A549 (cell line): ENCODE measurements at regions not wholly inside any gene's neighbourhood (a gene's known extent, or its start where the extent isn't known, plus 50 kb on each side); places are given as distances from the start of the nearest gene placed in this dataset.
A peak's percentile ranks its signal among the peaks of the same experiment; 100 is the strongest.

ENCODE experiments used
- ATAC-seq, 2 experiments: fragments of 200-7000 bp in 1 of 2; fragments of >200 bp in 1 of 2; cut with Nextera tagmentation in 1 of 2; cut with Tn5 transposase in 1 of 2; 3 replicates each; pipeline versions ENCODE4 v1.8.0 to v1.9.1; 2018 to 2020; ENCODE audit warnings: mild to moderate bottlenecking in 1 of 2, moderate library complexity in 1 of 2
- CTCF ChIA-PET: fragments of 300-600 bp; sonication (Branson Sonifier 250); formaldehyde crosslinking; extraction: SDS; loops from one replicate; lab custom pipeline; 2021; ENCODE audit warnings: antibody characterized with exemption, inconsistent platforms; lab: Yijun Ruan, JAX
- POLR2A ChIA-PET: fragments of 350-600 bp; formaldehyde crosslinking; extraction: SDS; loops from one replicate; lab custom pipeline; 2021; ENCODE audit warnings: antibody characterized with exemption, inconsistent platforms; lab: Yijun Ruan, JAX
- DNase-seq, 2 experiments: peaks; one replicate each; pipeline versions ENCODE4 v3.0.0 to v3.0.0-alpha.2; 2011 to 2016; ENCODE audit warnings: low read depth in 1 of 2, low spot score in 1 of 2
- FAIRE-seq: peaks from 2 replicates; lab custom pipeline; 2011; peaks lifted over from hg19 to GRCh38; lab: Jason Lieb, UNC
- H3K27ac ChIP-seq, 2 experiments: fragments of >200 bp; sonication (Bioruptor Twin); formaldehyde crosslinking; 3 replicates each; pipeline ENCODE4 v1.5.1; 2016 to 2017
- H3K4me1 ChIP-seq: fragments of >200 bp; sonication (Bioruptor Twin); formaldehyde crosslinking; 3 replicates; pipeline ENCODE4 v1.6.1; 2016
- H3K4me2 ChIP-seq: fragments of >200 bp; sonication (Bioruptor Twin); formaldehyde crosslinking; 3 replicates; pipeline ENCODE4 v1.6.1; 2016
- H3K4me3 ChIP-seq: fragments of >200 bp; sonication (Bioruptor Twin); formaldehyde crosslinking; 3 replicates; pipeline ENCODE4 v1.5.1; 2016
- H3K9me3 ChIP-seq: fragments of >200 bp; sonication (Bioruptor Twin); formaldehyde crosslinking; 3 replicates; pipeline ENCODE4 v1.6.1; 2016
- BCL3 ChIP-seq: fragments of >200 bp; sonication (Bioruptor Twin); formaldehyde crosslinking; IDR thresholded peaks from 3 replicates; pipeline ENCODE4 v1.6.1; 2016
- CEBPB ChIP-seq, 2 experiments: fragments of >200 bp in 1 of 2; sonication (Bioruptor Twin) in 1 of 2; formaldehyde crosslinking in 1 of 2; IDR thresholded peaks; 2 replicates each; pipeline ENCODE4 v1.6.1; 2012 to 2016
- CHD2 ChIP-seq: fragments of 150-350 bp; IDR thresholded peaks from 2 replicates; pipeline ENCODE4 v1.6.1; 2014; ENCODE audit warnings: low read length; ENCODE audit not compliant: partially characterized antibody
- CTCF ChIP-seq: fragments of >200 bp; sonication (Bioruptor Twin); formaldehyde crosslinking; IDR thresholded peaks from 3 replicates; pipeline ENCODE4 v1.5.1; 2016
- ESRRA ChIP-seq: fragments of 150-350 bp; IDR thresholded peaks from 2 replicates; pipeline ENCODE4 v1.6.1; 2014; ENCODE audit warnings: mild to moderate bottlenecking, low read length, borderline replicate concordance
- FOSB ChIP-seq: fragments of 250-450 bp; sonication (Bioruptor Pico); IDR thresholded peaks from 2 replicates; pipeline ENCODE4 v1.5.0; 2020; ENCODE audit warnings: mild to moderate bottlenecking, moderate library complexity
- FOXS1 ChIP-seq: fragments of 250-450 bp; sonication (Bioruptor Pico); IDR thresholded peaks from 2 replicates; pipeline ENCODE4 v1.5.0; 2020; ENCODE audit warnings: mild to moderate bottlenecking, moderate library complexity
- HMGXB4 ChIP-seq: fragments of 250-450 bp; sonication (Bioruptor Pico); IDR thresholded peaks from 2 replicates; pipeline ENCODE4 v1.5.0; 2021; ENCODE audit warnings: mild to moderate bottlenecking, moderate library complexity, borderline replicate concordance
- HOXB13 ChIP-seq: fragments of 250-450 bp; sonication (Bioruptor Pico); IDR thresholded peaks from 2 replicates; pipeline ENCODE4 v1.5.0; 2020; ENCODE audit warnings: low read depth, mild to moderate bottlenecking, moderate library complexity
- HOXB5 ChIP-seq: fragments of 250-450 bp; sonication (Bioruptor Pico); IDR thresholded peaks from 2 replicates; pipeline ENCODE4 v1.5.0; 2020; ENCODE audit warnings: mild to moderate bottlenecking, moderate library complexity
- MAFK ChIP-seq: fragments of 450-650 bp; IDR thresholded peaks from 2 replicates; pipeline ENCODE4 v1.6.1; 2014; ENCODE audit not compliant: partially characterized antibody
- MAZ ChIP-seq: fragments of 150-350 bp; IDR thresholded peaks from 2 replicates; pipeline ENCODE4 v1.6.1; 2014; ENCODE audit warnings: antibody characterized with exemption, low read depth, low read length, borderline replicate concordance
- NR3C1 ChIP-seq: fragments of >200 bp; sonication (Bioruptor Twin); formaldehyde crosslinking; IDR thresholded peaks from 3 replicates; pipeline ENCODE4 v1.6.1; 2017
- RAD21 ChIP-seq, 2 experiments: fragments of >200 bp in 1 of 2; sonication (Bioruptor Twin) in 1 of 2; formaldehyde crosslinking in 1 of 2; IDR thresholded peaks in 1 of 2; conservative IDR thresholded peaks in 1 of 2; 2 replicates in 1 of 2; 3 replicates in 1 of 2; pipeline ENCODE4 v1.6.1; 2012 to 2018; ENCODE audit warnings: inconsistent platforms in 1 of 2
- RARB ChIP-seq: fragments of 250-450 bp; sonication (Bioruptor Pico); IDR thresholded peaks from 2 replicates; pipeline ENCODE4 v1.8.0; 2021; ENCODE audit warnings: mild to moderate bottlenecking, moderate library complexity
- REST ChIP-seq: fragments of 200-600 bp; sonication (generic); IDR thresholded peaks from 2 replicates; pipeline ENCODE4 v1.6.1; 2016; ENCODE audit warnings: antibody characterized with exemption, mild to moderate bottlenecking, moderate library complexity
- RNF2 ChIP-seq: fragments of 200-600 bp; sonication (generic); IDR thresholded peaks from 2 replicates; pipeline ENCODE4 v1.6.1; 2016; ENCODE audit warnings: low read depth, mild to moderate bottlenecking, antibody characterized with exemption, moderate library complexity, borderline replicate concordance
- SMC3 ChIP-seq: fragments of >200 bp; sonication (Bioruptor Twin); formaldehyde crosslinking; IDR thresholded peaks from 3 replicates; pipeline ENCODE4 v1.6.1; 2018; ENCODE audit warnings: inconsistent platforms
- SREBF2 ChIP-seq: fragments of 450-650 bp; IDR thresholded peaks from 2 replicates; pipeline ENCODE4 v1.6.1; 2014; ENCODE audit warnings: mild to moderate bottlenecking, moderate library complexity
- ZC3H11A ChIP-seq: fragments of 450-650 bp; IDR thresholded peaks from 2 replicates; pipeline ENCODE4 v1.6.1; 2014; ENCODE audit warnings: antibody characterized with exemption, mild to moderate bottlenecking
- ZSCAN20 ChIP-seq: fragments of 250-450 bp; sonication (Bioruptor Pico); IDR thresholded peaks from 2 replicates; pipeline ENCODE4 v1.8.0; 2022; ENCODE audit warnings: mild to moderate bottlenecking, moderate library complexity
- WGBS: methylation state at CpG from one replicate; pipeline ENCODE4 v1.1.6; 2017; ENCODE audit errors: missing lambda C conversion rate; 5-methylcytosine and 5-hydroxymethylcytosine counted together

- TF ChIP-seq MAFK (peak; percentile 67), RARB (no peak)
- no peak for FAIRE-seq
- Histone ChIP-seq H3K27ac (no peak overlapping the region), H3K9me3 (no peaks in the 10 kb centered on the region), H3K4me2 (no peak overlapping the region), H3K4me3 (no peak overlapping the region), H3K4me1 (no peaks in the 10 kb centered on the region)
- ATAC-seq, result no peak
- ChIA-PET POLR2A (no interaction called here), CTCF (no interaction called here)
- no peak for DNase-seq
Observed at GRCh38 chr6:84576029-84576428, 188.4 kb downstream of the TBX18 start.

GRCh38 chr6:84575264-84575663 lies 189.1 kb downstream of the TBX18 start:
- ChIA-PET CTCF (no interaction called here), POLR2A (no interaction called here)
- WGBS, result 92% methylated on average over 1 of the region's 1 CpG
- Histone ChIP-seq H3K27ac (no peak overlapping the region), H3K4me2 (no peak overlapping the region), H3K4me3 (no peak overlapping the region), H3K9me3 (no peaks in the 10 kb centered on the region), H3K4me1 (no peaks in the 10 kb centered on the region)
- TF ChIP-seq CTCF (no peak), ZSCAN20 (no peak), BCL3 (no peak), ESRRA (no peak), MAFK (no peak), HOXB13 (CRISPR knock-in tag) (no peak), SMC3 (no peak), RNF2 (no peak), HOXB5 (CRISPR knock-in tag) (no peak), FOSB (no peak), FOXS1 (CRISPR knock-in tag) (no peak), ZC3H11A (no peak), CHD2 (no peak), SREBF2 (no peak), MAZ (no peak), REST (no peak), NR3C1 (no peak), CEBPB (IDR thresholded peaks at IDR 0.05) (no peak), RAD21 (conservative IDR thresholded peaks at IDR 0.05 in 1 of 2, IDR thresholded peaks at IDR 0.05 in 1 of 2) (no peak), HMGXB4 (CRISPR knock-in tag) (no peak)
- no peak for ATAC-seq
- no peak for DNase-seq
- no peak for FAIRE-seq
